NB4 (cell line): ENCODE measurements at regions not wholly inside any gene's neighbourhood (a gene's known extent, or its start where the extent isn't known, plus 50 kb on each side); places are given as distances from the start of the nearest gene placed in this dataset.

Source experiments
- DNase-seq: peaks from one replicate; pipeline ENCODE4 v3.0.0; 2010; ENCODE audit warnings: low read depth
- H3K4me3 ChIP-seq: one replicate; pipeline ENCODE4 v1.5.1; 2011; ENCODE audit warnings: mild to moderate bottlenecking, low read depth, low read length, moderate library complexity
- MYC ChIP-seq: IDR thresholded peaks from 2 replicates; pipeline ENCODE4 v1.6.1; 2011; ENCODE audit warnings: low read depth, low read length
- POLR2A ChIP-seq: IDR thresholded peaks from 2 replicates; pipeline ENCODE4 v1.6.1; 2011; ENCODE audit warnings: mild to moderate bottlenecking; ENCODE audit not compliant: insufficient read length; ENCODE audit errors: extremely low read depth
- TF ChIP-seq, protein P1 (sequence below): IDR thresholded peaks from 2 replicates; pipeline ENCODE4 v1.6.1; 2011; ENCODE audit warnings: low read depth, low read length
- TF ChIP-seq, protein P2 (sequence below): IDR thresholded peaks from one replicate; pipeline ENCODE4 v1.5.1; 2012; ENCODE audit warnings: low read depth, low read length

DNA sequence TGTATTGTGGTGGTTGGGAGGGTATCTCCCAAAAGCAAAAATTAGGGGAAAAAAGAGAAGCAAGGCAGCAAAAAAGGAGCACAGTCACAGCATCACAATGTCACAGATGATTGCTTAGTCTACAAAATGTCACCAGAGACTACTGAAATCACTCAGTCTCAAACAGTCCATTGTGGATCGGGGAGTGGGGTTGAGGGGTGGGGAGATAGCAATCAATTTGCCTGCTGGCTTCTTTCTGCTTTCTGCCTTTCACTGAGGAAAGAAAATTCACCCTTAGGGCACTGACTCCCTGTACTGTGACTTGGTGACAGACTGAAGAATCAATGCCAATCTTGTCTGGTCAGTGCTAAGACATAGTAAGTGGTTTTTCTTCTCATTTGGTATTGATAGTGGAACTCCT lies 2127.1 kb upstream of the PCDH20 start:
- no peak for DNase-seq
- no peak overlapping the region for H3K4me3 ChIP-seq
- TF ChIP-seq, protein P1, sequence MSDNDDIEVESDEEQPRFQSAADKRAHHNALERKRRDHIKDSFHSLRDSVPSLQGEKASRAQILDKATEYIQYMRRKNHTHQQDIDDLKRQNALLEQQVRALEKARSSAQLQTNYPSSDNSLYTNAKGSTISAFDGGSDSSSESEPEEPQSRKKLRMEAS: no peak
- TF ChIP-seq POLR2A: no peak

DNA sequence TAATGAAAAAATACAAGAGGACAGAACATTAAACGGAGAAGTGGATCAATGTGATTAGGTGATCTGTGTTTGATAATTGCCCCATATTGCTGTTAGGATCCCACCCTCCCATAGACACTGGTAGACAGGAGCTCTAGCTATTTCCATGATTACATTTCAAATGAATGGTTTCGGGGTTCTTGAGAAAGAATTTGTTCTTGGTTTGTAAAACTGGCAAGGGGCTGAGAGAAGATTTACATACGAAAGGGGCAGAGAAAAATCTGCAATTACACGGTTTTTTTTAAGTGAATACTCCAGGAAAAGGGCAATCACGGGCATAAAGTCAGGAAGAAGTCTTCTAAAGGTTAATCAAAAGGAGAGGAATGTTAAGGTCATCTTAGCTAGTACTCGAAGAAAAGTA lies 2125.7 kb upstream of the PCDH20 start:
- no peak for DNase-seq

DNA sequence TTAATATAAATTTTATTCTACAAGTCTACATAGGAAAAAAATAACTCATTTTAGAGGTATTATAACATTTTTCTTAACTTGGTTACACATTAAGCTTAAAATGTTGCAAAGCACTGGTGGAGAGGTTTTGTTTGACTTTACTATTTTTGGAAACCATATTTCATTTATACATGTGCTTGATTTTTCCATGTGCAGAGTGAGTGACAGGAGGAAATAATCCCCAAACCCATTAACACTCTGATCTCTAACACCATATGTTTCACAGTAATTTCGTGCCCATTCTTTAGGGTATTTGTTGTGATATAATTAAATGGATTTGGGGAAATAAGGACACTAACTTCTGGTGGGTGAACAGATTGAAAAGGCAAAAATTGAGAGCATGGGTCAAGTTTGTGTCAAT lies 2124.4 kb upstream of the PCDH20 start:
- no peak for DNase-seq
- TF ChIP-seq MYC: no peak
- TF ChIP-seq POLR2A: no peak
- TF ChIP-seq, protein P1: no peak
- TF ChIP-seq, protein P2, sequence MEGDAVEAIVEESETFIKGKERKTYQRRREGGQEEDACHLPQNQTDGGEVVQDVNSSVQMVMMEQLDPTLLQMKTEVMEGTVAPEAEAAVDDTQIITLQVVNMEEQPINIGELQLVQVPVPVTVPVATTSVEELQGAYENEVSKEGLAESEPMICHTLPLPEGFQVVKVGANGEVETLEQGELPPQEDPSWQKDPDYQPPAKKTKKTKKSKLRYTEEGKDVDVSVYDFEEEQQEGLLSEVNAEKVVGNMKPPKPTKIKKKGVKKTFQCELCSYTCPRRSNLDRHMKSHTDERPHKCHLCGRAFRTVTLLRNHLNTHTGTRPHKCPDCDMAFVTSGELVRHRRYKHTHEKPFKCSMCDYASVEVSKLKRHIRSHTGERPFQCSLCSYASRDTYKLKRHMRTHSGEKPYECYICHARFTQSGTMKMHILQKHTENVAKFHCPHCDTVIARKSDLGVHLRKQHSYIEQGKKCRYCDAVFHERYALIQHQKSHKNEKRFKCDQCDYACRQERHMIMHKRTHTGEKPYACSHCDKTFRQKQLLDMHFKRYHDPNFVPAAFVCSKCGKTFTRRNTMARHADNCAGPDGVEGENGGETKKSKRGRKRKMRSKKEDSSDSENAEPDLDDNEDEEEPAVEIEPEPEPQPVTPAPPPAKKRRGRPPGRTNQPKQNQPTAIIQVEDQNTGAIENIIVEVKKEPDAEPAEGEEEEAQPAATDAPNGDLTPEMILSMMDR: no peak

More for the DNA sequence above, 2125.7 kb upstream of the PCDH20 start:
- H3K4me3 ChIP-seq: no peak overlapping the region
- TF ChIP-seq, protein P2: no peak
- TF ChIP-seq, protein P1: no peak
- no peak for TF ChIP-seq POLR2A
- no peak for TF ChIP-seq MYC

DNA sequence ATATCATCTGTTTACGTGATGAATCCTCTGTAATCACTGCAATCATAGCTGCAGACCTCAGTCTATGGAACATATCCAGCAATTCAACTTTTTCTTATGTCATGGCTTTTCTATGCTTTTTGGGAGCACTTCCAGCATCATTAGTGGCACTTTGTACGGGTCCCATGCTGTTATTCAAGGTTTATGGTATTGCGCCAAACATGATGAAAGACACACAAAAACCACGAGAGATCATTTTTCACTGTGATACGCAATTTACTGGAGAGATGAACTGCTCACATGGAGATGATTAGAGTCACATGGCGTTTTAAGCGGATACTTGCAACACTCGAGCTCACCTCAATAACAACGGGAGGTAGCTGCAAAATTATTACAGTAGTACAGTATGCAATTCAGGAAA lies 2101.7 kb upstream of the PCDH20 start:
- no peak overlapping the region for H3K4me3 ChIP-seq
- DNase-seq: no peak
- no peak for TF ChIP-seq POLR2A
- TF ChIP-seq, protein P1: peak; percentile 60; the same call in 1 of the 2 replicates

More for the DNA sequence above, 2124.4 kb upstream of the PCDH20 start:
- no peak overlapping the region for H3K4me3 ChIP-seq

DNA sequence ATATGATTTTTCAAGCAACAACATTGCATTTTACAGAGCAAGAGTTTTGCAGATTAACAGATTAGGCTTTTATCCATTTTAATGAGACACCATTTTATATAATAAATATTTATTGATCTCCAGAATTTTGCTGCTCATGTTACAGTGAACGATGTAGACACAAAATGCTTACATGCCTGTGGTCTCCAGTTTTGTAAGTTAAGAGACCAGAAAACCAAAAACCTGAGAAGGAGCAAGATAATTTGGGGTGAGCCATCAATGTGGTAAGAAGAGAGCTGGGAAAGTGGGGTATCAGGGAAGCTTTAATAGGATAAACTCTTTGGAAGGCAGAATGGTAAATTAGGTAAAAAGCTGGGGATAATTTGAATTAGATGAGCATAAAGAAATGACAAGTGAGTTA lies 2100.5 kb upstream of the PCDH20 start:
- TF ChIP-seq, protein P2: no peak
- TF ChIP-seq MYC (no peak), POLR2A (no peak)
- TF ChIP-seq, protein P1: no peak
- H3K4me3 ChIP-seq: no peak overlapping the region
- no peak for DNase-seq

DNA sequence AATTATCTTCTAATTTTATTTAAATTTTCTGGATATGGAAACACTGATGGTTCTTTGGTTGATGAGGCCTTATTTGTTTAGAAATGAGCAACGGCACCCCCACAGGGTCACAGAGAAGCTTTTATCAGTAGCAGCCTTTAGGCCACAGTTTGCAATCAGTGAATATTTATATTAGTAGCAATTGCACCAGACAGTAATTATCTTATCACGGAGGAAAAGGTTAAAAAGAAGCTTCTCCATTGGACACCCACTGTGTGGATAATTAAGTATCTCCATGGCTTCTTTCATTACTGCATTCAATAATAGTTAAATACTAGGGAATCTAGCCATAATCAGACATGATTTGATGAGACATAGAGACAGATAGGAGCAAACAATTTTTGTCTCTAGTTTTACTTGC lies 2099.2 kb upstream of the PCDH20 start:
- DNase-seq: no peak
- TF ChIP-seq, protein P1: no peak
- no peak overlapping the region for H3K4me3 ChIP-seq

DNA sequence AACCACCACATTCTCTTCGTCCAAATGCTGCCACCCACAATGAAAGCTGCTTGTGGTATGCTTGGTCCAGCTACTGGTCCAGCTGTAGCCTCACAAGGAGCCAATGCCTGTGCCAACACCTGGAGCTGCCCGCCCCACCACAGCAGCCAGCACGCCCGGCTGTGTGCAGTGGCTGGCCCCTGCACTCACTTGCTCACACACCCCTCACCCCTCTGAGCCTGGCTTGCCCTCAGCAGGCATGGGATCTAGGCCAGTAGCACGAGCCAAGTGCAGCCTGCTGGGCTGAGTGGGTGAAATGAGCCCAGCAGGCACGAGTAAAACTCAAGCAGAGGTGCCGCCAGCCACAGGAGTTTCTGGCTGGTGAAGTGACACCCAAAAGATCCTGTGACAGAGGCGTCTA lies 2096.4 kb upstream of the PCDH20 start:
- TF ChIP-seq, protein P2: no peak
- no peak for TF ChIP-seq POLR2A

More for the DNA sequence above, 2096.4 kb upstream of the PCDH20 start:
- no peak overlapping the region for H3K4me3 ChIP-seq
- DNase-seq: no peak
